Neural crest cell (in vitro differentiated cells): ENCODE measurements at regions not wholly inside any gene's neighbourhood (a gene's known extent, or its start where the extent isn't known, plus 50 kb on each side); places are given as distances from the start of the nearest gene placed in this dataset.
"Not testable (repeated sequence)": the region's sequence is repeated elsewhere in the genome, so short reads cannot be mapped to it uniquely, and the experiment has no call there.

ENCODE experiments used
- DNase-seq: peaks from one replicate; pipeline ENCODE4 v3.0.0; 2021; ENCODE audit warnings: low read depth, mixed read lengths, low spot score
- H3K27ac Mint-ChIP-seq: one replicate; pipeline ENCODE4 v1.8.0; 2021; ENCODE audit warnings: mild to moderate bottlenecking, mixed read lengths; ENCODE audit not compliant: unreplicated experiment
- H3K27me3 Mint-ChIP-seq: 2 replicates; pipeline ENCODE4 v1.8.0; 2021; ENCODE audit warnings: low read depth, mild to moderate bottlenecking, mixed read lengths
- H3K36me3 Mint-ChIP-seq: 2 replicates; pipeline ENCODE4 v1.8.0; 2021; ENCODE audit warnings: low read depth, mild to moderate bottlenecking, mixed read lengths
- H3K4me1 Mint-ChIP-seq: 2 replicates; pipeline ENCODE4 v1.8.0; 2021; ENCODE audit warnings: mixed read lengths
- H3K4me3 Mint-ChIP-seq: one replicate; pipeline ENCODE4 v1.8.0; 2021; ENCODE audit warnings: mild to moderate bottlenecking, mixed read lengths
- H3K9me3 Mint-ChIP-seq: 2 replicates; pipeline ENCODE4 v1.8.0; 2021; ENCODE audit warnings: mixed read lengths
- TF ChIP-seq, protein P1 (sequence below): fragments of 200-600 bp; sonication (generic); conservative IDR thresholded peaks from 2 replicates; pipeline ENCODE4 v1.5.0; 2021; ENCODE audit warnings: antibody characterized with exemption, mild to moderate bottlenecking

- DNase-seq = no peak
- Mint-ChIP-seq H3K4me3 (no peak overlapping the region), H3K4me1 (peaks cover 4% of the 10 kb centered on the region), H3K27ac (peak overlapping the region; percentile 23), H3K9me3 (peaks cover 14% of the 10 kb centered on the region), H3K36me3 (peaks cover 3% of the 10 kb centered on the region), H3K27me3 (no peaks in the 10 kb centered on the region)
- TF ChIP-seq, protein P1, sequence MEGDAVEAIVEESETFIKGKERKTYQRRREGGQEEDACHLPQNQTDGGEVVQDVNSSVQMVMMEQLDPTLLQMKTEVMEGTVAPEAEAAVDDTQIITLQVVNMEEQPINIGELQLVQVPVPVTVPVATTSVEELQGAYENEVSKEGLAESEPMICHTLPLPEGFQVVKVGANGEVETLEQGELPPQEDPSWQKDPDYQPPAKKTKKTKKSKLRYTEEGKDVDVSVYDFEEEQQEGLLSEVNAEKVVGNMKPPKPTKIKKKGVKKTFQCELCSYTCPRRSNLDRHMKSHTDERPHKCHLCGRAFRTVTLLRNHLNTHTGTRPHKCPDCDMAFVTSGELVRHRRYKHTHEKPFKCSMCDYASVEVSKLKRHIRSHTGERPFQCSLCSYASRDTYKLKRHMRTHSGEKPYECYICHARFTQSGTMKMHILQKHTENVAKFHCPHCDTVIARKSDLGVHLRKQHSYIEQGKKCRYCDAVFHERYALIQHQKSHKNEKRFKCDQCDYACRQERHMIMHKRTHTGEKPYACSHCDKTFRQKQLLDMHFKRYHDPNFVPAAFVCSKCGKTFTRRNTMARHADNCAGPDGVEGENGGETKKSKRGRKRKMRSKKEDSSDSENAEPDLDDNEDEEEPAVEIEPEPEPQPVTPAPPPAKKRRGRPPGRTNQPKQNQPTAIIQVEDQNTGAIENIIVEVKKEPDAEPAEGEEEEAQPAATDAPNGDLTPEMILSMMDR = no peak
Observed at GRCh38 chr10:34058845-34059614, 724.6 kb upstream of the NRP1 start.

DNA sequence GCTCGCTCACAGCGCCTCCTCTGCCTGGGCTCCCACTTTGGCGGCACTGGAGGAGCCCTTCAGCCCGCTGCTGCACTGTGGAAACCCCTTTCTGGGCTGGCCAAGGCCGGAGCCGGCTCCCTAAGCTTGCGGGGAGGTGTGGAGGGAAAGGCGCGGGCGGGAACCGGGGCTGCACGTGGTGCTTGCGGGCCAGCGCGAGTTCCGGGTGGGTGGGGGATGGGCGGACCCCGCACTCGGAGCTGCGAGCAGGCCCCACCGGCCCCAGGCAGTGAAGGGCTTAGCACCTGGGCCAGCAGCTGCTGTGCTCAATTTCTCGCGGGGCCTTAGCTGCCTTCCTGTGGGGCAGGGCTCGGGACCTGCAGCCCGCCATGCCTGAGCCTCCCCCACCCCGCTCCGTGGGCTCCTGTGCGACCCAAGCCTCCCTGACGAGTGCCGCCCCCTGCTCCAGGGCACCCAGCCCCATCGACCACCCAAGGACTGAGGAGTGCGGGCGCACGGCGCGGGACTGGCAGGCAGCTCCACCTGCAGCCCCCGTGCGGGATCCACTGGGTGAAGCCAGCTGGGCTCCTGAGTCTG, 721.0 kb upstream of the NRP1 start:
- H3K9me3 Mint-ChIP-seq = peaks cover 20% of the 10 kb centered on the region
- not testable (repeated sequence) for H3K27ac Mint-ChIP-seq, H3K4me1 Mint-ChIP-seq, DNase-seq, H3K4me3 Mint-ChIP-seq, H3K36me3 Mint-ChIP-seq, H3K27me3 Mint-ChIP-seq

DNA sequence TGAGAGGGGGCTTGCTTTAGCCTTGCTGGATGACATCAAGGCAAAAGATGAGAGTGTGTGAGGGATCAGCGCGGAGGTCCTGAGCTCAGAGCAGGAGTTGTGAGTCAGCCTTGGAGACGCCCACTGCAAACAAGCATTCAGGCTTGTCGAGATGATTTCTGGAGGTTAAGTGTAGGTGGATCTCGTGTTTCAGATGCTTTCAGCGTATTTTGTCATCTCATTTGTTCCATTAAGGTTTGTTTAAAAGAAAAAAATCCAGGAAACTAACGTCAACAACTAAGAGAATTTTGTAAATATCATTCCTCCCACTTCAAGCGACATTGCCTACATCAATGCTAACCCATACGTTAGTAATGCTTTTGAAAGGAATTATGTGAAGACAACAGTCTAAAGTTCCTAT, 715.4 kb upstream of the NRP1 start:
- TF ChIP-seq, protein P1 = no peak
- H3K27me3 Mint-ChIP-seq = no peaks in the 10 kb centered on the region
- H3K4me3 Mint-ChIP-seq = no peak overlapping the region
- peaks cover 22% of the 10 kb centered on the region for H3K9me3 Mint-ChIP-seq
- H3K36me3 Mint-ChIP-seq = peaks cover 6% of the 10 kb centered on the region
- no peak for DNase-seq
- peaks cover 23% of the 10 kb centered on the region for H3K4me1 Mint-ChIP-seq
- no peak overlapping the region for H3K27ac Mint-ChIP-seq

GRCh38 chr10:34049469-34049868, 715.0 kb upstream of the NRP1 start:
- Mint-ChIP-seq H3K27me3 (no peaks in the 10 kb centered on the region), H3K9me3 (peaks cover 22% of the 10 kb centered on the region), H3K4me3 (no peak overlapping the region), H3K4me1 (peaks cover 23% of the 10 kb centered on the region), H3K36me3 (peaks cover 6% of the 10 kb centered on the region), H3K27ac (no peak overlapping the region)
- TF ChIP-seq, protein P1 = no peak
- no peak for DNase-seq

DNA sequence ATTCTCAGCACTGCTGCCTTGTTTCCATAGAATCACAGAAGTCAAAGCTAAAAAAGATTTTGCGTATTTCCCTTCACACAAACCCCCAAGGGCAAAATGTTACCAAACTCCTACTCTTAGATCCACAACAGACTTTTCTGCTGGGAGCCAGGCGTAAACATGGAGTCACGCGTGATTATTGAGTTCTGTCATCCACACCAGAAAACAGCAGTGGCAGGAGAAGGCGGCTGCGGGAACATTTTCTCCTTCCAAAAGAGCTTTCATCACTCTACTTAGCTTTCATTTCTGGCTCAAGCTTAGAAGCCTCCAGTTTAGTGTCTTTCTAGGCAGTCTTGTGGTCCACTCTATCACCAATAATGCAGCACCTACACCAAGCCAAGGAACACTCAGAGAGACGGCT, 712.9 kb upstream of the NRP1 start:
- no peak overlapping the region for H3K4me3 Mint-ChIP-seq
- no peaks in the 10 kb centered on the region for H3K27me3 Mint-ChIP-seq
- peaks cover 6% of the 10 kb centered on the region for H3K36me3 Mint-ChIP-seq
- TF ChIP-seq, protein P1 = no peak
- peaks cover 15% of the 10 kb centered on the region for H3K9me3 Mint-ChIP-seq
- no peak overlapping the region for H3K27ac Mint-ChIP-seq
- DNase-seq = no peak
- peaks cover 33% of the 10 kb centered on the region for H3K4me1 Mint-ChIP-seq

DNA sequence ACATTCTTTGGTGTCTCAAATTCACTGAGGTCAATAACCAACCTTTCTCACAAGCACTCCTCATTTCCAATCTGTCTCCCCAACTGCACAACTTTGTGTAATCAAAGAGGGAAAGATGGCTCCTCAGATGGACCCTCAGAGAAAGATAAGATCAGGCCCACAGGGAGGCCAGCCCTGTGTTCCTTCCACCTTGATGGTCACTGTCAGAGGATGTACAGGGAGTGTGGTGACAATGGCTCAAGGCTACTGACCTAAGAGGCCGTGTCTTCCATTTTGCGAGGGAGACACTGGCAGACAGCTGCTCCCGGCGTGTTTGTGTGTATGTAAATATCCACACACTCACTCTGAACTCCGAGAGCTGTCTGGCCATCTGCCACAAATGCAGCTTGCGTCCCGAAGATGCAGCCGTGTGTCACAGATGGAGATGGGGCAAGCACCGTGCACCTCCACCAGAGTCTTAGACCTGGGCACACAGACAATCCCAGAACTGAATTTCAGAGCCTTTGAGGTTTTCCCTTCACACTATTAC, 712.1 kb upstream of the NRP1 start:
- TF ChIP-seq, protein P1 = no peak
- H3K27ac Mint-ChIP-seq = no peak overlapping the region
- H3K4me1 Mint-ChIP-seq = peaks cover 33% of the 10 kb centered on the region
- peaks cover 10% of the 10 kb centered on the region for H3K9me3 Mint-ChIP-seq
- H3K4me3 Mint-ChIP-seq = no peak overlapping the region
- DNase-seq = no peak
- no peaks in the 10 kb centered on the region for H3K27me3 Mint-ChIP-seq
- H3K36me3 Mint-ChIP-seq = peaks cover 6% of the 10 kb centered on the region
